Mucosa of stomach (tissue), 1 donor: ENCODE measurements at regions not wholly inside any gene's neighbourhood (a gene's known extent, or its start where the extent isn't known, plus 50 kb on each side); places are given as distances from the start of the nearest gene placed in this dataset.

Experiments
- H3K27me3 ChIP-seq: one replicate; pipeline ENCODE4 v1.7.0; 2013; ENCODE audit warnings: mild to moderate bottlenecking, low read length; ENCODE audit not compliant: control insufficient read depth, insufficient read depth
- H3K36me3 ChIP-seq: one replicate; pipeline ENCODE4 v1.7.0; 2013; ENCODE audit warnings: low read length; ENCODE audit not compliant: control insufficient read depth, insufficient read depth
- H3K4me1 ChIP-seq: one replicate; pipeline ENCODE4 v1.7.0; 2013; ENCODE audit warnings: mild to moderate bottlenecking, low read length; ENCODE audit not compliant: control insufficient read depth, insufficient read depth
- H3K4me3 ChIP-seq: one replicate; pipeline ENCODE4 v1.7.0; 2013; ENCODE audit warnings: low read length
- H3K9ac ChIP-seq: one replicate; pipeline ENCODE4 v1.7.0; 2013; ENCODE audit warnings: mild to moderate bottlenecking, low read length, moderate library complexity
- H3K9me3 ChIP-seq: one replicate; pipeline ENCODE4 v1.7.0; 2013; ENCODE audit warnings: mild to moderate bottlenecking, low read length, moderate library complexity; ENCODE audit not compliant: control insufficient read depth
- donor health status: Pancreatic carcinoma.

GRCh38 chr13:90375851-90376250, 971.6 kb upstream of the MIR17HG start:
- no peaks in the 10 kb centered on the region for H3K27me3 ChIP-seq
- no peaks in the 10 kb centered on the region for H3K36me3 ChIP-seq
- no peak overlapping the region for H3K9ac ChIP-seq
- H3K4me3 ChIP-seq, result no peak overlapping the region
- H3K9me3 ChIP-seq, result no peaks in the 10 kb centered on the region
- H3K4me1 ChIP-seq, result no peaks in the 10 kb centered on the region

- no peak overlapping the region for H3K9ac ChIP-seq
- no peaks in the 10 kb centered on the region for H3K9me3 ChIP-seq
- no peak overlapping the region for H3K4me3 ChIP-seq
- H3K4me1 ChIP-seq, result no peaks in the 10 kb centered on the region
- H3K36me3 ChIP-seq, result no peaks in the 10 kb centered on the region
- H3K27me3 ChIP-seq, result no peaks in the 10 kb centered on the region
These were observed 965.1 kb upstream of the MIR17HG start for GRCh38 chr13:90382425-90382824.

GRCh38 chr13:90385781-90386489, 961.6 kb upstream of the MIR17HG start:
- H3K4me3 ChIP-seq, result no peak overlapping the region
- H3K4me1 ChIP-seq, result no peaks in the 10 kb centered on the region

GRCh38 chr13:90388887-90389452, 958.5 kb upstream of the MIR17HG start:
- Histone ChIP-seq H3K9me3 (no peaks in the 10 kb centered on the region), H3K9ac (no peak overlapping the region), H3K36me3 (no peaks in the 10 kb centered on the region), H3K4me1 (no peaks in the 10 kb centered on the region), H3K4me3 (no peak overlapping the region), H3K27me3 (no peaks in the 10 kb centered on the region)

More at GRCh38 chr13:90385781-90386489, 961.6 kb upstream of the MIR17HG start:
- no peaks in the 10 kb centered on the region for H3K36me3 ChIP-seq
- H3K9me3 ChIP-seq, result no peaks in the 10 kb centered on the region
- H3K9ac ChIP-seq, result no peak overlapping the region
- H3K27me3 ChIP-seq, result no peaks in the 10 kb centered on the region

- no peaks in the 10 kb centered on the region for H3K36me3 ChIP-seq
- H3K9me3 ChIP-seq, result no peaks in the 10 kb centered on the region
- no peak overlapping the region for H3K9ac ChIP-seq
- no peaks in the 10 kb centered on the region for H3K4me1 ChIP-seq
- H3K4me3 ChIP-seq, result no peak overlapping the region
- H3K27me3 ChIP-seq, result no peaks in the 10 kb centered on the region
These were observed 958.0 kb upstream of the MIR17HG start for GRCh38 chr13:90389537-90389936.

- H3K9ac ChIP-seq, result no peak overlapping the region
- no peaks in the 10 kb centered on the region for H3K9me3 ChIP-seq
- no peaks in the 10 kb centered on the region for H3K4me1 ChIP-seq
- H3K36me3 ChIP-seq, result no peaks in the 10 kb centered on the region
- no peaks in the 10 kb centered on the region for H3K27me3 ChIP-seq
- H3K4me3 ChIP-seq, result no peak overlapping the region
These were observed 954.1 kb upstream of the MIR17HG start for GRCh38 chr13:90393408-90393807.

GRCh38 chr13:90395348-90395747, 952.1 kb upstream of the MIR17HG start:
- no peaks in the 10 kb centered on the region for H3K36me3 ChIP-seq
- no peaks in the 10 kb centered on the region for H3K4me1 ChIP-seq
- no peaks in the 10 kb centered on the region for H3K27me3 ChIP-seq
- no peak overlapping the region for H3K9ac ChIP-seq
- H3K4me3 ChIP-seq, result no peak overlapping the region
- no peaks in the 10 kb centered on the region for H3K9me3 ChIP-seq

- H3K36me3 ChIP-seq, result no peaks in the 10 kb centered on the region
- H3K27me3 ChIP-seq, result no peaks in the 10 kb centered on the region
- H3K4me3 ChIP-seq, result no peak overlapping the region
- no peak overlapping the region for H3K9ac ChIP-seq
- H3K9me3 ChIP-seq, result no peaks in the 10 kb centered on the region
- no peaks in the 10 kb centered on the region for H3K4me1 ChIP-seq
These were observed 951.6 kb upstream of the MIR17HG start for GRCh38 chr13:90395846-90396245.

- Histone ChIP-seq H3K27me3 (no peaks in the 10 kb centered on the region), H3K9ac (no peak overlapping the region)
These were observed 951.2 kb upstream of the MIR17HG start for GRCh38 chr13:90396266-90396665.

GRCh38 chr13:90397503-90397902, 950.0 kb upstream of the MIR17HG start:
- H3K4me3 ChIP-seq, result no peak overlapping the region
- no peaks in the 10 kb centered on the region for H3K4me1 ChIP-seq
- no peaks in the 10 kb centered on the region for H3K36me3 ChIP-seq
- no peaks in the 10 kb centered on the region for H3K27me3 ChIP-seq
- H3K9me3 ChIP-seq, result no peaks in the 10 kb centered on the region
- no peak overlapping the region for H3K9ac ChIP-seq

More at GRCh38 chr13:90396266-90396665, 951.2 kb upstream of the MIR17HG start:
- Histone ChIP-seq H3K36me3 (no peaks in the 10 kb centered on the region), H3K4me1 (no peaks in the 10 kb centered on the region), H3K9me3 (no peaks in the 10 kb centered on the region), H3K4me3 (no peak overlapping the region)

- H3K27me3 ChIP-seq, result no peaks in the 10 kb centered on the region
- H3K4me3 ChIP-seq, result no peak overlapping the region
- H3K9me3 ChIP-seq, result no peaks in the 10 kb centered on the region
- no peaks in the 10 kb centered on the region for H3K4me1 ChIP-seq
- no peak overlapping the region for H3K9ac ChIP-seq
- no peaks in the 10 kb centered on the region for H3K36me3 ChIP-seq
These were observed 947.1 kb upstream of the MIR17HG start for GRCh38 chr13:90400372-90400771.

- H3K4me3 ChIP-seq, result no peak overlapping the region
- no peaks in the 10 kb centered on the region for H3K36me3 ChIP-seq
- H3K27me3 ChIP-seq, result no peaks in the 10 kb centered on the region
- no peak overlapping the region for H3K9ac ChIP-seq
- no peaks in the 10 kb centered on the region for H3K4me1 ChIP-seq
- H3K9me3 ChIP-seq, result no peaks in the 10 kb centered on the region
These were observed 946.3 kb upstream of the MIR17HG start for GRCh38 chr13:90401150-90401549.
